ENCODE measurements at regions not wholly inside any gene's neighbourhood (a gene's known extent, or its start where the extent isn't known, plus 50 kb on each side); places are given as distances from the start of the nearest gene placed in this dataset.

DNA sequence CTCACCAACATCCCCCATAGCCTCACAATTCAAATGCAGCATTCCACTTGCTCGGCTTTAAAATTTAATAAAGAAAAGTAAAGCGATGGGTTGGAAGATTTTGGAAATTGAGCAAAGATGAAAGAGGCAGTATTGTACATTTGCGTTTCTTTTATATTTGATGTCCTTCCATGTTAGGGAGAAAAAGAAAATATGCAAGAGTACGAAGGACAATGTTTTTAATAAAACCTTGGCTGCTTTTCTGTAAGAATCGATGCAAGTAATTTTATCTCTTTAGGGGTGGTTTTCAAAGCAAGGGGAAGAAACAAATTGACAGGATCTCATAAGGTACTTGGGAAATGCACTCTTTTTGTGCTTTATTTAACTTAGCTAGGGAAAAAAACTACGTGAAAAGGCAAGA lies 61.8 kb upstream of the TSC22D2 start:
- TF ChIP-seq, protein P1, sequence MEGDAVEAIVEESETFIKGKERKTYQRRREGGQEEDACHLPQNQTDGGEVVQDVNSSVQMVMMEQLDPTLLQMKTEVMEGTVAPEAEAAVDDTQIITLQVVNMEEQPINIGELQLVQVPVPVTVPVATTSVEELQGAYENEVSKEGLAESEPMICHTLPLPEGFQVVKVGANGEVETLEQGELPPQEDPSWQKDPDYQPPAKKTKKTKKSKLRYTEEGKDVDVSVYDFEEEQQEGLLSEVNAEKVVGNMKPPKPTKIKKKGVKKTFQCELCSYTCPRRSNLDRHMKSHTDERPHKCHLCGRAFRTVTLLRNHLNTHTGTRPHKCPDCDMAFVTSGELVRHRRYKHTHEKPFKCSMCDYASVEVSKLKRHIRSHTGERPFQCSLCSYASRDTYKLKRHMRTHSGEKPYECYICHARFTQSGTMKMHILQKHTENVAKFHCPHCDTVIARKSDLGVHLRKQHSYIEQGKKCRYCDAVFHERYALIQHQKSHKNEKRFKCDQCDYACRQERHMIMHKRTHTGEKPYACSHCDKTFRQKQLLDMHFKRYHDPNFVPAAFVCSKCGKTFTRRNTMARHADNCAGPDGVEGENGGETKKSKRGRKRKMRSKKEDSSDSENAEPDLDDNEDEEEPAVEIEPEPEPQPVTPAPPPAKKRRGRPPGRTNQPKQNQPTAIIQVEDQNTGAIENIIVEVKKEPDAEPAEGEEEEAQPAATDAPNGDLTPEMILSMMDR (IDR thresholded peaks at IDR 0.05), result no peak
- TF ChIP-seq HDAC2 (IDR thresholded peaks at IDR 0.05) (no peak), POLR2A (IDR thresholded peaks at IDR 0.05; ENCODE audit: low read length) (no peak), RAD21 (conservative IDR thresholded peaks at IDR 0.05 in 1 of 2, IDR thresholded peaks at IDR 0.05 in 1 of 2) (no peak), RARB (CRISPR knock-in tag; IDR thresholded peaks at IDR 0.05) (no peak), MYC (IDR thresholded peaks at IDR 0.05; ENCODE audit: borderline replicate concordance, low read length) (no peak), ZFP36 (IDR thresholded peaks at IDR 0.05; ENCODE audit: borderline replicate concordance, partially characterized antibody) (no peak), PHF8 (IDR thresholded peaks at IDR 0.05; ENCODE audit: borderline replicate concordance, low read depth) (no peak), CHD4 (IDR thresholded peaks at IDR 0.05; ENCODE audit: borderline replicate concordance) (no peak)

Measured in A549 (cell line).